ENCODE measurements at regions not wholly inside any gene's neighbourhood (a gene's known extent, or its start where the extent isn't known, plus 50 kb on each side); places are given as distances from the start of the nearest gene placed in this dataset.
A peak's percentile ranks its signal among the peaks of the same experiment; 100 is the strongest.
"Not testable (repeated sequence)": the region's sequence is repeated elsewhere in the genome, so short reads cannot be mapped to it uniquely, and the experiment has no call there.

GRCh38 chr3:14265246-14265962, 86.8 kb downstream of the LSM3 start:
- ATAC-seq (peak in 2 of 4 donors; percentile 35 to 37), FAIRE-seq (no peak), DNase-seq (no peak)
- no peaks in the 10 kb centered on the region for H3K9me3 ChIP-seq
- no peaks in the 10 kb centered on the region for H3K36me3 ChIP-seq
- no peaks in the 10 kb centered on the region for H3K4me1 ChIP-seq
- intact Hi-C loops (cut with DNase I): no loop called here
- no peak for TF ChIP-seq CTCF (IDR thresholded peaks at IDR 0.05)
- no peak overlapping the region for H3K27ac ChIP-seq
- H3K27me3 ChIP-seq: no peaks in the 10 kb centered on the region
- no peak overlapping the region for H3K4me3 ChIP-seq
- 46 to 48% methylated on average over 11 of the region's 11 CpGs for WGBS, 2 donors

- H3K4me3 ChIP-seq: no peak overlapping the region
- H3K27me3 ChIP-seq: no peaks in the 10 kb centered on the region
- no peaks in the 10 kb centered on the region for H3K9me3 ChIP-seq
- no peak for TF ChIP-seq CTCF (IDR thresholded peaks at IDR 0.05)
- intact Hi-C loops (cut with DNase I): no loop called here
- DNase-seq: peak in 1 of 6 donors; percentile 33
- ATAC-seq: peak in 3 of 4 donors; percentile 30 to 74 (median 54)
- no peak overlapping the region for H3K27ac ChIP-seq
- WGBS, 2 donors: 62 to 63% methylated on average over 12 of the region's 12 CpGs
- H3K36me3 ChIP-seq: no peaks in the 10 kb centered on the region
- FAIRE-seq: no peak
- H3K4me1 ChIP-seq: no peaks in the 10 kb centered on the region
Measured at GRCh38 chr3:14266361-14266760, 87.7 kb downstream of the LSM3 start.

- intact Hi-C loops (cut with DNase I): no loop called here
- FAIRE-seq (no peak), DNase-seq (no peak), ATAC-seq (no peak)
- no peak overlapping the region for H3K27ac ChIP-seq
- H3K4me1 ChIP-seq: no peaks in the 10 kb centered on the region
- 79 to 81% methylated on average over 5 of the region's 5 CpGs for WGBS, 2 donors
- H3K27me3 ChIP-seq: no peaks in the 10 kb centered on the region
- no peaks in the 10 kb centered on the region for H3K36me3 ChIP-seq
- H3K9me3 ChIP-seq: no peaks in the 10 kb centered on the region
- H3K4me3 ChIP-seq: no peak overlapping the region
- no peak for TF ChIP-seq CTCF (IDR thresholded peaks at IDR 0.05)
Measured at GRCh38 chr3:14267976-14268375, 89.4 kb downstream of the LSM3 start.

GRCh38 chr3:14268897-14269296, 90.3 kb downstream of the LSM3 start:
- H3K4me1 ChIP-seq: no peaks in the 10 kb centered on the region
- TF ChIP-seq CTCF (IDR thresholded peaks at IDR 0.05): no peak
- intact Hi-C loops (cut with DNase I): no loop called here
- no peaks in the 10 kb centered on the region for H3K36me3 ChIP-seq
- no peak overlapping the region for H3K27ac ChIP-seq
- no peak for DNase-seq
- no peak for ATAC-seq
- no peak for FAIRE-seq
- no peaks in the 10 kb centered on the region for H3K9me3 ChIP-seq
- 94 to 100% methylated on average over 1 of the region's 1 CpG for WGBS, 2 donors
- no peak overlapping the region for H3K4me3 ChIP-seq
- no peaks in the 10 kb centered on the region for H3K27me3 ChIP-seq

GRCh38 chr3:14272041-14272958, 93.7 kb downstream of the LSM3 start:
- intact Hi-C loops (cut with DNase I): loop anchor here in 1 of 3 donors (10.0 kb wide), 1 partner anchor 213 kb away; no protein-coding TSS in a partner anchor
- not testable (repeated sequence) for H3K27me3 ChIP-seq

GRCh38 chr3:14272959-14273560, 94.4 kb downstream of the LSM3 start:
- H3K36me3 ChIP-seq, H3K9me3 ChIP-seq, FAIRE-seq, DNase-seq, ATAC-seq, H3K4me3 ChIP-seq, H3K27ac ChIP-seq, H3K27me3 ChIP-seq, H3K4me1 ChIP-seq: not testable (repeated sequence)
- WGBS, 2 donors: 62 to 76% methylated on average over 7 of the region's 7 CpGs
- intact Hi-C loops (cut with DNase I): loop anchor here in 1 of 3 donors (10.0 kb wide), 1 partner anchor 212 kb away; no protein-coding TSS in a partner anchor

More at GRCh38 chr3:14272041-14272958, 93.7 kb downstream of the LSM3 start:
- WGBS, 2 donors: 83 to 89% methylated on average over 14 of the region's 15 CpGs
- not testable (repeated sequence) for DNase-seq, FAIRE-seq, ATAC-seq, H3K36me3 ChIP-seq, H3K27ac ChIP-seq, H3K9me3 ChIP-seq, H3K4me3 ChIP-seq, H3K4me1 ChIP-seq

Measured in pancreas (tissue), 10 donors.